ENCODE measurements at regions not wholly inside any gene's neighbourhood (a gene's known extent, or its start where the extent isn't known, plus 50 kb on each side); places are given as distances from the start of the nearest gene placed in this dataset.

DNA sequence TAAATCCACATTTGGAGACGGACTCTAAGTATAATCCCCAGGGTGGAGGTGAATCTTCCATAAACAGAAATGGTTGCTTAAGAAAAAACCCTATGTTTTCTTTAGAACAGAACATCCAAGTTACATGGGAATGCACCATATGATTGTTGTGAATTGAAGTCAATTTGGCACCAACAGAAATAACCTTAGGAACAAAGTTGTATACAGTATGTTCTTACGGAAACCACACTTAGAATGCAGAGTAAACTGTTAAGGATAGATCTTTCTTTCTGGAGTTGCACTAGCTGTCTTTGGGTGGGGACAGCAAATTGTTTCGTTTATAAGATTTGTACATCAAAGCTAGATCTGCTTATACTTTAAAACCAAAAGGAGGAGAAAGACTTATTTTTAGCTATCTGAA lies 316.4 kb downstream of the PTEN start:
- no peak for DNase-seq

DNA sequence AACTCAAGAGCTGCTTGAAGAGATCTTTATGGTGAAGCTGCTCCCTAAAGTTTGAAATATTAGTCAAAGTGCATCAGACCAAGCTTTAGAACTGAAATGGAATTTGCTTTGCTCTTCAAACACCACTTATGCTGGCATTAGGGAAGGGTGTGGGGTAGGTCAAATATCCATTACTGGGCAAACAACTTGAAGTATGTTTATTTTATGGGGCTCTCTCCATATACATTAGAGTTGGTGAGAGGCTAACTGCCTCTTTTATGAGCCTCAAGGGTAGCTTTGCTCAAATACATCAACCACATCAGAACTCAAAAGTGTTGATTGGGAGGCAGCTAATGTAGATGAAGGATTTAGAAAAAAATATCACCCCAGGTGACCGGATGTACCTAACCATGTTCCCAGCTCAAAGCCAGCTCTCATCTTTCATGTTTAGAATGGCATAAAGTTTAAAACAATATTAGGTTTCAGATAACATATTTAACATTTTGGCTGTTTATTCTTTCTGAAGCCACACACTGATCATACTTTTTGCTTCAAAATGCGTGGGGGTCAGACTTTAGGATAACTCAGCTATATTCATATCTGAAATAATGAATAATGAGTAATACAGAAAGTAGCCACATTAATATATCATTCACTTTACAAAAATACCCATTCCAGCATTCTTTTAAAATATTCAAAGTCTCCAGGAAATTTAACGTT lies 318.6 kb downstream of the PTEN start:
- DNase-seq, result no peak

DNA sequence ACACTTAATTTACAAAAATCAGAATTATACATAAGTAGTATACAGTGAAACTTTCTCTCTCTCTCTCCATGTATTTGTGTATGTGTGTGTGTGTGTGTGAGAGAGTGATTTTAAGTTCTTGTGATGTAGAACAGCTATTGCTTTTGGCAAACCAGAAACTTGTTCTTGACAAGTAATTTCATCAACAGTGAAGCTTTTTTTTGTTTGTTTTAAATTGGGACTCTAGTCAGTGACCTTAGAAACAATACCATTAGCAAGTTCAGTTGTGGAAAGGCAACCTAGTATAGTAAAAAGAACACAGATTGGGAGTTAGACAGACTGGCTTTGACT lies 319.1 kb downstream of the PTEN start:
- DNase-seq, result no peak

DNA sequence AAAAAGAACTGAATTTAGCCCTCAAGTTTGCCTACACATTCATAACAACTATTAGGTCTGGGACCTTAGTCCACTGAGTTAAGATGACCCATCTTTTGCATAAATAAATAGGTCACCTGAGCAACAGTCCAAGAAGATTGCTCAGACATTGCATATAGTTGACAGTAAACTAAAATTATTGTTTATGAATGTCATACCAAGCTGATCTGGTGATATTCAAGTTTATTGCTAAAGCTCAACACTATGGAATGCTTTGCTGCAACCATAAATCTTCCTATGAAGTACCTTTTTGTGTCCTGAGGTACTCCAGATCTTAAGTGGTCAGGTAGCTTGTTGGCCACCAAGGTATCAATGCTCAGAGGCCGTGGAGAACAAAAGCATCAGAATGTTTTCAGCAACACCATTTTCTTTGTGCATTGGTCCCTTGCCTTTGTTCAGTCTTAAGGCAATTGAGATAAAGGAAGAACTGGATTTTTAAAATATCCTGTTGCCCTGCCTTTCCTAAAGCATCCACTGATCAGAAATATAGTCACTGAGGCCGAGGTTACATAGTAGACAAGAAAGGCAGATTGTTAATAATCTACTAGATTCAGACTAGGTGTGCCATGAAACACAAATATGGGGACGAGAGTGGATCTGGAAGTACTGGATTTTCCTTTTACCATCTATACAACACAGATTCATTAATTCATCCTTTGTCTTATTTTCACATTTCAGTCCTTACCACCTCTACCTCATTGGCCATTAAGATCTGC lies 321.3 kb downstream of the PTEN start:
- DNase-seq, result no peak

DNA sequence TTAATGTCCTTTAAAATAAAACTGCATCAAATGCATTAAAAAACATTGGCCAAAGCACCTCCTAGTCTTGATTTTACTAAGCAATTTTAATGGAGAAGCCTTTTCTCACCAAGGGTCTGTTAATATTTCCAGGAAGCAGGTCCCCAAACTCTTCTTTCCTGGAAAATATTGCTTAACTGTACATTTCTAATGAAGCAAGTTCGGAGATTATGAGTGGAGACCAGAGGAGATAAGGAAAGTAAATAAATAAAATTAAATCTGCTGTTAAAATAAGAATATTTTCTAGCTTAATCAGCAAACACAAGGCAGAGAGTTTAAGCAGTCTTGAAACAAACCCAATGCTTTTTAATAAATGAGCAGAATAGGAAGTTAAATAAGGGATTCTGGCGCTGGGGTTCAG lies 322.4 kb downstream of the PTEN start:
- DNase-seq, result no peak

DNA sequence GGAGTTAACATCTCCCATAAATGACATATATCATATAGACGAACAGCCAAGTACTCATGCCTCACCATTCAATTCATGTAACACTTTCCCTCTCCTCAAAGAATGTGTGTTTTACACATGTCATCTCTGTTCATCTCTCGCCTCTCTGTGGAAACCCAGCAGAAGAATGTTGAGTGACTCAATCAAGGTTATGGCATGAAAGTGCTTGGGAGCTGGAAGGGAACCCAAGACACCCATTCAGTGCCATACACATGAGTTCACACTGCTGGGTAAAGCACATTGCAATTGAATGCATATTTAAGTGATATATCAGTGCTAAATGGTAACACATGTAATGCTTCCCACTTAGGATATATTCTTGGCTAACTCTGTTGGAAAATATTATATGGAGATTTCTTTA lies 322.9 kb downstream of the PTEN start:
- no peak for DNase-seq

DNA sequence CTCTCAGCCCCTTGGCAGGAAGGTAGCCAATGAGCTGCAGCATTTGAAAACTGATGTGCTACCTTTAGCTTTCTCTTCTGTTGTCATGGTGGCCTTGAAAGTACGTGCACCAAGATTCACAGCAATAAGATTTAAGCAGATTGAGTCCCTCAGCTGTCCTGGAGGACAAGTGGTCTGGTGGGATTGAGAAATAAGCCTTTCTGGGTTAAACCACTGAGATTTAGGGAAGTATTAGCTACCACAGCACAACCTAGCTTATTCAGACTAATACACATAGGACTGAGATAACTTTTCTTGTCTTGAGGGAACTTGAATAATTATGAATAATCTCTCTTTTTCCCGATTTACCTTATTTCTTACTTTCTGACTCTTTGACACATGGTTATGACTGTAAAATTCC lies 324.0 kb downstream of the PTEN start:
- no peak for DNase-seq

DNA sequence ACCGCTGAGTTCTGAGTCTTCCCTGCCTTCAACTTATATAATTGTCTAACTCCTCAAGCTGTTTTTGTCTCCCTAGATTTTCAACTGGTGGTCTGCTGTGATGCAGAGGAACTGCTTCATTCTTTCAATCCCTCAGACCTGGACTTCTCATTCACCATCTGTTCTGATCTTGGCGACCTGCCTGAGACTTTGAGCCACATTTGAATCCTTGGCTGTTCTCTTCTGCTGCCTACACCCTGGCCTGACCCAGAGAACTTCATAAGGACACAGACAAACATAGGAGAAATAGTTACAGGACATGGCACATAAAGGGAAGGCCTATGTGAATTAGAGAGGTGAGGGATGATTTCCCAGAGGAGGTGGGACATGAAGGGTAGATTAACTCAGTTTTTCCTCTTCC lies 326.7 kb downstream of the PTEN start:
- no peak for DNase-seq

DNA sequence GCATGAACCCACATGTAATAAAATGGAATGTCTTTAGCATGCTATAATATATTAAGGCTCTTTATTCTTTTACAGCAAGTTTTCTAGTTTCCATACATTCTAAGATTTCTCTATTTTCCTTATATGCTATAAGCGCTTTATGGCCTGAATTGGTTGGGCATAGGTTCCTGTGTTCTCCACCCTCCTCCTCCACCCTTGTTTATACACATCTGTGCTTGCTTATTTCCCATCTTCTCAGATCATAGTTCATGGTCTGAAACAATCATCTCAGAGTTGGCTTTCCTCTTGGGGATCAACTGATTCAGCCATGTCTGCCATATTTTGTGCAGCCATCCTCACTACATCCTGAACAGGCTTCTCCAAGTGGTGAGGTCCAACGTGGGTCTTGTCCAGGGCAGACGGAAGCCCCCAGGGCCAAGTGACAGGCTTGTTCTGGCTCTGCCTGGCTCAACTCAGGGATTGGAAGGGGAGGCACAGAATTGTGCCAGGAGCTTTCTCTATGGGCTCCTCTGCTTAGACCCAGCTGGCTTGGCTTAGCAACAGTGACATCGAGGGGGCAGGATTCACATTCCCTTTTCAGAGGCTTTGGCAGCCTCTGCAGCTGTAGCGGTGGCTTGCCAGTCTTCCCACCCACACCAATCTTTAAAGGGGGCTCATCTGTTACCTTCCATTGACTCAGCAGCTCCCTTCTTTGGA lies 327.3 kb downstream of the PTEN start:
- DNase-seq, result no peak

DNA sequence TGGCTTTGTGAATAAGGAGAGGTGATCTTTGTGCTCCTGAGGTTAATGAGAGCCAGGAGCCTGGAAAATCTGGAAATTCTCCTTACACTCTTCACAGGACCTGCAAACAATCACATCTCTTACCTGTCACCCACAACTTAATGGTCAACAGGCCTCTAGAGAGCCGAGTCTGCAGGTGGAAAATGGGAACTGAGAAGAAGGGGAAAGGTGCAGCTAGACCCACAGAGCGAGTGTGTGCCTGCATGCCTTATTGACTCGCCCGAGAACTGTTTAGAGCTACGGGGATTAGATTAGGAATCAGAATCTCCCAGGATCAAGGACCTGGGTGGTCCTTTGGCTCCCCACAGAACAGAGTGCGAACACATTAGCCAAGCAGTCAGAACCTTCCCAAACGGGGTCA lies 329.6 kb downstream of the PTEN start:
- DNase-seq, result no peak

DNA sequence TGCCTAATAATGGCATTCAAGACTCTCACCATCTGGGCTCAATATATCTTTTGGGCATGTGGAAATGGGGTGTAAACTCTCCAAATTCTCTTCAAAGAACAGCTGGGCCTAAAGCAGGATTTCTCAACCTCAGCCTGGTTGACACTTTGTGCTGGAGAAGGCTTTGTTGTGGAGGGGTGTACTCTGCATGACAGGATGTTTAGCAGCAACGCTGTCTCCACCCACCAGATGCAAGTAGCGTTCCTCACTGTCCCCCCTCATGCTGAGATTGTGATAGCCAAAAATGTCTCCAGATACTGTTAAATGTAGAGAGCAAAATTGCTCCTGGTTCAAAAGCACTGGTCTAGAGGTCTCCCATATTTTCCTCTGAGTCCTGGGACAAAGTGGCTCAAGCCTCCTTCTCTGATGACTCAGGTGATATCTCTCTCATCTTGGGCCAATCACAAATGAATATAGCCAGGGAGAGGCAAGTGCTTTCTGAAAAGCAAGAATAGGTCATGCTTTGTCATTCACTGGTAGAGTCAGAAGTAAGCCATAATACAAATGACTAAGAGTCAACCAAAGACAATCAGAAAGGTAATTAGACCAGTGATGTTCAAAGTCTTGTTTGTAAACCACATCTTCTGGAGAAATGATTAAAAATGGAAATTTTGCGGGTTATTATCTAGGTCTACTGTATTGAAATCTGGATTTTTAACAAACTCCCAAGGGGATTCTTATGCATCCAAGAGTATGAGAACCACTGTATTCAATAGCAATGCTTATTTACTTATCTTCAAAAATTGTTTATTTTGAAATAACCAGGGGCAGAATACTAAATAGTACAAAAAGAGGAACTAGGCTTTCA lies 330.8 kb downstream of the PTEN start:
- DNase-seq, result peak; percentile 9 to 15

DNA sequence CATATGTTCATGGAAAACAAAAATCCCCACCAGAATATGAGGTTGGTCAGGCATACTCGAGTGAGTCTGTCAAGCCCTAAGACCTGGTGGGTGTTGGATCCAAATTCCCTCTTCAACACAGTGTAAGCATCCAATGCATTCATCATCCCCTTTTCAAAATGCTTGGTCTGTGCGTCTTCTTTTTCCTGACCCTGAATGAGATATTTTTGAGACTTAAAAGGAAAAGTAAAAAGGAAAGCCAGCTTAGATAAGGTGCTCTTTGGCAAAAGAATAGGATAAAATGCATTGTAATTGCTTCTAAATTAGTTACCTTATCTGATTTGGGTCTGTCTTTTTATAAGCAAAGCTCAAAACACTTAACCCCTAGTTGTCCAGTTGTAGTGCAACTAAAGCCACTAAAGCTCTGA lies 331.5 kb downstream of the PTEN start:
- no peak for DNase-seq

DNA sequence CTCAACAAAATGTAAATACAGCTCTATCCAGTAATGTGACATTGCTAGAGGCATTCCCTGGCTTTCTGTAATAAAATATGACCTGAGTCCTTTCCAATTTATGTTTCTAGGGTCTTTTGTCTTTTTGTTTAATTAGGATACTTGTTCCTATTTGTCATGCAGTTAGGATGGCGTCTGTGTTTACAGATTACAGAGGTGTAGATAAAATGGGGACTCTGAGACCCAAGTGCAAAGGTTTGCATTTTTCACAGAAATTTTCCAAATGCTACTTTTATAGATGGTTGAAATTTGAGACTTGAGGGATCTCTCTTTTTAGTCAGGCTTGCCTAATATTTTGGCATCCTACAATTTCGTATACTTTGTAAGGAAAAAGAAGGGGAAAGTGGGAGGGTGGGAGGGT lies 332.4 kb downstream of the PTEN start:
- no peak for DNase-seq

DNA sequence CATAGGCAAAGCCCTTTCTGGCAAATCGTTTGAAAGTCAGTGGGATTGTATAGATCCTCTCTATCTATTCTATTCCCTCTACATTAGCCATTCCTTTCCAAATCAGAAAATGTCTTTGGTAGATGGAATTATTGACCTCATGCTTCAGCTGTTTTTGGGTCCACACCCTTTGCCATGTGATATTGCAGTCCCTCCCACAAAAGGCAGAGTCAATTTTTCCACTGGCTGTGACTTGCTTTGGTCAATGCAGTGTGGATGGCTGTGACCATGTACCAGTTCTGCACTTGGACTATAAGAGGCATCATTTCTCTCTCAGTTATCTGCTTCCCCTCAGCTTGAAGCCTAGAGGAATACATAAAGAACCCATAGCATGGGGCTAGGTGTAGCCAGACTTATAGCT lies 332.9 kb downstream of the PTEN start:
- DNase-seq, result no peak

DNA sequence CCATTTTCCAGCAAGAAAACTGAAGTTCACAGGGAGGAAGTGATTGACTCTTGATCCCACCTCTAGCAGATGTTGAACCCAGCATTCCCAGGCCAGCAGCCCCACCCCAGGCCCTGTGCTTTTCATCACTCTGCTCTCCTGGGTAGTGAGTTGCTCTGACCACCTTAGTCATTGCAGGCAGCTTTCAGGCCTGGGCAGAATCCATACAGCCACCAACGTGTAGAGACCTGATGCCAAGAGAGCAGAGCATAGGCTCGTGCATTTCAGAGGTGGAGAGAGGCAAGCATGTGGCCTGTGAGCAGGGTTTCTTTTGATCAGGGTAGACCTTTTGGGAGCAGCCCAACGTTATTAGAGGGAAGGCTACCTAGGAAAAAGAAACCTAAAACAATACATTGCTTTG lies 334.6 kb downstream of the PTEN start:
- no peak for DNase-seq

DNA sequence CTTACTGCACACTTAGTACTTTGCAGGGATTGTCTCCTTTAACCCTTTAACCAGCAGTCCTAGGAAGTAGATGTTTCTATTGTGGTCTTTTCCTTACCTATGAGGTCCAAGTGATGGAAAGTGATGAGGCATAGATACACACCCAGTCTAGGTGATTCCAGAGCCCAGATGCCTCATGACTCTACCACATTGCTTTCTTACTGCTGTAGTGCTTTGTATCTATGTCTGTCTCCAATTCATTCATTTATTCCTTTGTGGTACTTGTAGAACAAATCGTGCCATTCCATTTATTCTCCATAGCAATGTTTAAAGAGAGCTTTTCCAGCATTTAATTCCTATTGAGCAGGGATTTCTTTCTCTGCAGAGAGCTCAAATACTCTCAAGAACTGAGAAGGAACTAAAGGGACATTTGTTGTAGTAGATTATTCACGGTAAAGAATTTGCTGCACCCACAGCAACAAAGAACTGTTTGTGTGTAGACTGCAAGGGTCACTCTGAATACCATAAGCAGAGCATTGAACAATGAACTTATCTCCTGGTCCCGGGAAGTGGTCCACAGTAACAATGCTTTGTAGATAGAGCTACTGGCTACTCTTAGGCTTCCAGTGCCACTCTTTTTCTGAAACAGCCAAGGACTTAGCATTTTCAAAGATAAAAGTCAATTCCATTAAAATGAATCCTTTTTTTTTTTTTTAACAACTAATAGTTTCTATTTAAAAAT lies 337.0 kb downstream of the PTEN start:
- DNase-seq, result no peak

DNA sequence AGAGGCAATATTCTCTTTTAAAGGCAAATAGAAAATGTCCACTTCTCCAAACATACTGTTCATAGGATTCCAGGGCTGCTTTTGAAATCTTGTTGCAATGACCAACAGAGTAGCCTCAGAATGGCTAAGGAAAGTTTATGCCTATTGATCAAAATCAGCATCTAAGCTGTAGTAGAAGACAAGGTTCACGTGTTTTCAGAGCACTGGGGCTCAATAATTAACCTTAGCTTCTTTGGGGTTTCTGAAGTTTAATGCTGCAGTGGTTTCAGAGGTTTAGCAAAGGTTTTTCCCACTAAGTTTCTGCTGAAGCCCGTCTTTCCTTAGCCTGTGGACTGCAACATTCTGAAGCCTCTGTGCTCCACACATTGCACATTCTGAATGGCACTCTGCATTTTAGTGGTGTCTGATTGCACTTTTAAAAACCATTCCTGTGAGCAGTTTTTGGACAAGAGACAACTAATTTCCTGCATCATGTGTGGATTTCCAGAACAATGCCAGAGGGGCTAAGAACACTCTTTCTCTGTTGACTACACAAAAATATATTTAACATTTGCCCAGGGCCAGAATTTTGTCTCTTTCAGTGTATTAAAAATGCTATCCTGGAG lies 342.5 kb downstream of the PTEN start:
- DNase-seq, result no peak

DNA sequence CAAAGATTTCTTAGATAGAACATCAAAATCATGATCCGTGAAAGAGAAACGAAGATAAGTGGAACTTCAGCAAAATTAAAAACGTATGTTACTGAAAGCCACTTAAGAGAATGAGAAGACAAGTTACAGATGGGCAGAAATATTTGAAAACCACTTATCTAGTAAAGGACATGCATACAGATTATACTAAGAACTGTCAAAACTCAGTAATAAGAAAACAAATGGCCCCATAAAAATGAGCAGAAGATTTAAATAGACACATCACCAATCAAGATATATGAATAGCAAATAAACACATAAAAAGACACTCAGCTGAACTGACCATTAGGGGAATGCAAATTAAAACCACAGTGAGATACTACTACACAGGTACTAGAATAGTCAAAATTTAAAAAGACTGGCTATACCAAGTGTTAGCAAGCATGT lies 343.7 kb downstream of the PTEN start:
- DNase-seq, result no peak

DNA sequence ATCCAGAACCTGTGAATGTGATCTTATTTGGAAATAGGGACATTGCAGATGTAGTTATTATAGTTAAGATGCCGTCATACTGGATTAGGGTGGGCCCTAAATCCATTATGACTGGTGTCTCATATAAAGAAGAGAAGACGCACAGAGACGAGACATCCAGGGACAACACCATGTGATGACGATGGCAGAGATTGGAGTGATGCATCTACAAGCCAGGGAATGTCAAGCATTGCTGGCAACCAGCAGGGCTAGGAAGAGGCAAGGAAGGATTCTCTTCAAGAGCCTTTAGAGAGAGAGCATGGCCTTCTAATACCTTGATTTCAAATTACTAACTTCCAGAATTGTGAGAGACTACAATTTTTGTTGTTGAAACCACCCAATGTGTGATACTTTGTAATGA lies 345.8 kb downstream of the PTEN start:
- DNase-seq, result no peak

DNA sequence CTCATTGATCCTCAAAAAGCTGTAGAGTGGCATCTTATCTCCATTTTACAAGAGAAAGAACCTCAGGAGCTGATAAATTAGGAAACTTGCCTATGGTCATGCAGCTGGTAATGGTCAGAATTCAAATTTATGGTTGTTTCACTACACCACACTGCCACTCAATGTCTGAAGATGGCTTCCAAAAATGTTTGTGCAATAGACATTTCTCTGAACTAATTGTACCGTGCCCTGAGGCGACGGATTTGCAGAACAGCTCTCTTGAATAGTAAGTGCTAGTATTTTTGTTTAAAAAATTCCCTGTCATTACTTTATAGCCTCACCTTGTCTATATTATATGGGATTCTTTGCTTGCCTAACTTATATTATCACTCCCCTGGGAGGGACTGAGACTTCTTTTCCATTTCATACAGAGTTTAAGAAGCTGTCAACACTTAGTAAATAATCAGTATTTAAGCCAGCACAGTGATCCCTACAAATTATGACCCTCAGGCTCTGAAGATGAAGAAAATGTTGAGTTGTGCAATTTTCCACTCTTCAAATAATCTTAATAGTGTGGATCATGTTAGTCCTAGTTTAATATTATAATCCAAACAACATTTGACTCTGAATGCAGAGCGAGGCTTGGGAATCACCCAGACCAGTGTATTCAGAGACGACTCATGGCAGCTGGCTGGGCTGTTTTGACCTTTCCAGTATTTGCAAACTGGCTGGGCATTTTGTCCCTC lies 346.6 kb downstream of the PTEN start:
- no peak for DNase-seq

DNA sequence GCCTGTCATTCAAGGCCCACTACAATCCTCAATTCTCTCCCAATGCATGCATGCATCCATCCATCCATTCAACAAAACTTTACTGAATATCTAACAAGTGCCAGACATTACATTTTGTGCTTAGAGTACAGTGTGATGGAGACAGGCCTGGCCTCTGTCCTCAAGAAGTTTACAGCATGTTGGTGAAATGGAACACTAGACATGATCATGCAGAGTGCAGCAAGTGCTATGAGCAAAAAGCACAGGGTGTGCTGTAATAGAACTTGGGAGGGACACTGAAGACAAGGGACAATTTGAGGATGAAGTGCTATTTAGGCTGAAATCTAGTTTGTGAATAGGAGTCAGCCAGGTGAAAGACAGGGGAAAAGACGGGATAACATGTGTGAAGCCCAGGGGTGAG lies 347.8 kb downstream of the PTEN start:
- no peak for DNase-seq

DNA sequence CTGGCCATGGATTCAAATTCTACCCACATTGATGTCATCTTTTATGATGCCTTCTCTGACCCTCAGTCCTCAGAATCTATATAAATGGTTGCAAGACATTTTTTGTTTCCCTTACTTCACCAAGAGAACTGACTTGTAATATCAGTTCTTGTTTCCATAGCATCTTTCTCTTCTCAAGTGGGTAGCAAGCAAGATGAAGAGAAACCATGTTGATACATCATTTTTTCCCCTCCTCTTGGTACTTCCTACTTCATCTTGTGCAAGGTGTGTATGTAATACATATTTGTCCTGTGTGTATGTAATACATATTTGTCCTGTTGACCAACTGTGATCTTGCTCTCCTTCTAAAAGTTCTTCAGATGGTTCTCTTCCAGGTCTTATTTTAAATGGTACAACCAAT lies 348.6 kb downstream of the PTEN start:
- no peak for DNase-seq

Measured in activated CD4-positive, alpha-beta T cell treated with anti-CD3 and anti-CD28 coated beads, Interleukin-2, amount 50 U/mL, for 4 hours (primary cell).